HCT116 (cell line): ENCODE measurements at regions not wholly inside any gene's neighbourhood (a gene's known extent, or its start where the extent isn't known, plus 50 kb on each side); places are given as distances from the start of the nearest gene placed in this dataset.

Source experiments
- ATAC-seq: fragments of 200-7000 bp; cut with Tn5 transposase; 2 replicates; pipeline ENCODE4 v1.9.1; 2020; ENCODE audit warnings: mild to moderate bottlenecking, moderate library complexity
- BruUV-seq: library from RNA; stranded (reverse); fragments of 400-500 nt; replicated peaks from 2 replicates; lab custom pipeline; 2021; lab: Mats Ljungman, UMichigan
- CTCF ChIA-PET: fragments of 300-600 bp; sonication (Branson Sonifier 250); formaldehyde crosslinking; loops from one replicate; lab custom pipeline; 2021; ENCODE audit warnings: antibody characterized with exemption; lab: Charles Lee
- POLR2A ChIA-PET: fragments of 300-600, 350-600 bp; sonication (Branson Sonifier 250); formaldehyde crosslinking; loops from one replicate; lab custom pipeline; 2021; ENCODE audit warnings: antibody characterized with exemption; lab: Charles Lee
- RAD21 ChIA-PET, 2 experiments: fragments of 300-600 bp; sonication (Branson Sonifier 250); formaldehyde crosslinking; loops; one replicate each; lab custom pipeline; 2023; ENCODE audit warnings: low total read pairs in 2 of 2; ENCODE audit not compliant: uncharacterized antibody in 2 of 2, unreplicated experiment in 2 of 2, low non-redundant PET in 1 of 2; lab: Charles Lee
- DNase-seq: peaks from one replicate; pipeline ENCODE4 v3.0.0-alpha.2; 2010; ENCODE audit warnings: low read depth, low spot score
- H2AFZ ChIP-seq: fragments of 200-600 bp; shearing (Covaris generic), sonication (generic); 2 replicates; pipeline ENCODE4 v1.6.1; 2017; ENCODE audit warnings: low read depth, mixed run types, mixed read lengths, antibody characterized with exemption, low read length; ENCODE audit not compliant: poor library complexity, severe bottlenecking
- H3K27ac ChIP-seq: 2 replicates; pipeline ENCODE4 v1.5.1; 2012; ENCODE audit warnings: low read depth, low read length
- H3K27me3 ChIP-seq: fragments of 200-600 bp; sonication (generic); 2 replicates; pipeline ENCODE4 v1.6.1; 2016; ENCODE audit warnings: mixed run types, low read length, mixed read lengths; ENCODE audit not compliant: insufficient read depth
- H3K36me3 ChIP-seq, 2 experiments: fragments of 200-500 bp in 1 of 2; fragments of 200-600 bp in 1 of 2; sonication (Bioruptor generic) in 1 of 2; sonication (generic) in 1 of 2; 2 replicates each; pipeline versions ENCODE4 v1.5.1 to v1.6.1; 2014 to 2016; ENCODE audit warnings: low read length in 2 of 2, inconsistent platforms in 1 of 2, mixed read lengths in 1 of 2, mixed run types in 1 of 2; ENCODE audit not compliant: insufficient read depth in 2 of 2, control insufficient read depth in 1 of 2
- H3K4me1 ChIP-seq, 2 experiments: fragments of 200-600 bp in 1 of 2; sonication (generic) in 1 of 2; 2 replicates each; pipeline versions ENCODE4 v1.5.1 to v1.6.1; 2012 to 2017; ENCODE audit warnings: low read length in 2 of 2, inconsistent platforms in 1 of 2, mild to moderate bottlenecking in 1 of 2, mixed read lengths in 1 of 2, mixed run types in 1 of 2, moderate library complexity in 1 of 2; ENCODE audit not compliant: insufficient read depth in 2 of 2, control insufficient read depth in 1 of 2
- H3K4me2 ChIP-seq: fragments of 200-600 bp; sonication (generic); 2 replicates; pipeline ENCODE4 v1.6.1; 2017; ENCODE audit warnings: mixed run types, low read length, mixed read lengths
- H3K4me3 ChIP-seq, 2 experiments: fragments of 200-600 bp in 1 of 2; sonication (generic) in 1 of 2; replicated peaks in 1 of 2; 2 replicates each; pipeline ENCODE4 v1.5.1; 2011 to 2016; ENCODE audit warnings: low read length in 2 of 2, control low read depth in 1 of 2, low read depth in 1 of 2, mild to moderate bottlenecking in 1 of 2, mixed read lengths in 1 of 2, mixed run types in 1 of 2
- H3K79me2 ChIP-seq: fragments of 200-600 bp; sonication (generic); 2 replicates; pipeline ENCODE4 v1.6.1; 2017; ENCODE audit warnings: mild to moderate bottlenecking, mixed run types, low read length, moderate library complexity, mixed read lengths; ENCODE audit not compliant: insufficient read depth
- H3K9ac ChIP-seq: fragments of 200-600 bp; sonication (generic); 2 replicates; pipeline ENCODE4 v1.6.1; 2016; ENCODE audit warnings: low read length, mixed read lengths
- H3K9me2 ChIP-seq: fragments of 200-600 bp; sonication (generic), shearing (Covaris generic); 2 replicates; pipeline ENCODE4 v1.6.1; 2017; ENCODE audit warnings: mixed run types, mild to moderate bottlenecking, moderate library complexity; ENCODE audit not compliant: insufficient read depth
- H3K9me3 ChIP-seq, 2 experiments: fragments of 200-500 bp in 1 of 2; fragments of 200-600 bp in 1 of 2; sonication (Bioruptor generic) in 1 of 2; sonication (generic) in 1 of 2; 2 replicates each; pipeline ENCODE4 v1.6.1; 2014 to 2017; ENCODE audit warnings: low read length in 2 of 2, mixed read lengths in 2 of 2, inconsistent platforms in 1 of 2, low read depth in 1 of 2, mild to moderate bottlenecking in 1 of 2, mixed run types in 1 of 2, moderate library complexity in 1 of 2; ENCODE audit not compliant: control insufficient read depth in 1 of 2, insufficient read depth in 1 of 2
- H4K20me1 ChIP-seq: fragments of 200-600 bp; sonication (generic), shearing (Covaris generic); 2 replicates; pipeline ENCODE4 v1.6.1; 2017; ENCODE audit warnings: mixed run types, mild to moderate bottlenecking, moderate library complexity; ENCODE audit not compliant: insufficient read depth
- CEBPB ChIP-seq: IDR thresholded peaks from 2 replicates; pipeline ENCODE4 v1.6.1; 2012; ENCODE audit warnings: low read depth
- ELF1 ChIP-seq: IDR thresholded peaks from 2 replicates; pipeline ENCODE4 v1.6.1; 2012; ENCODE audit warnings: low read depth, borderline replicate concordance
- EZH2 ChIP-seq: fragments of 200-600 bp; sonication (generic); IDR thresholded peaks from 2 replicates; pipeline ENCODE4 v1.6.1; 2017; ENCODE audit warnings: antibody characterized with exemption, mixed run types
- EZH2phosphoT487 ChIP-seq: fragments of 200-600 bp; IDR thresholded peaks from 2 replicates; pipeline ENCODE4 v1.6.1; 2018; ENCODE audit warnings: antibody characterized with exemption, borderline replicate concordance
- FOSL1 ChIP-seq: IDR thresholded peaks from 2 replicates; pipeline ENCODE4 v1.6.1; 2012; ENCODE audit warnings: low read depth
- JUND ChIP-seq: IDR thresholded peaks from 2 replicates; pipeline ENCODE4 v1.6.1; 2012
- POLR2AphosphoS5 ChIP-seq: IDR thresholded peaks from 2 replicates; pipeline ENCODE4 v1.6.1; 2011; ENCODE audit warnings: mild to moderate bottlenecking, low read depth, low read length, moderate library complexity
- SP1 ChIP-seq: IDR thresholded peaks from 2 replicates; pipeline ENCODE4 v1.6.1; 2012; ENCODE audit warnings: low read depth
- SRF ChIP-seq: IDR thresholded peaks from 2 replicates; pipeline ENCODE4 v1.6.1; 2012; ENCODE audit warnings: low read depth
- TCF7L2 ChIP-seq: IDR thresholded peaks from 2 replicates; pipeline ENCODE4 v1.7.0; 2011; ENCODE audit warnings: borderline replicate concordance, inconsistent platforms; ENCODE audit not compliant: insufficient read depth, insufficient read length; ENCODE audit errors: extremely low read depth
- ZBTB33 ChIP-seq: IDR thresholded peaks from 2 replicates; pipeline ENCODE4 v1.6.1; 2011; ENCODE audit warnings: mild to moderate bottlenecking, low read length, moderate library complexity; ENCODE audit not compliant: insufficient replicate concordance; ENCODE audit errors: extremely low read depth
- ZFX ChIP-seq: fragments of 450-650 bp; IDR thresholded peaks from 2 replicates; pipeline ENCODE4 v1.6.1; 2017
- ZNF274 ChIP-seq: fragments of 200-500 bp; sonication (Bioruptor generic); IDR thresholded peaks from 2 replicates; pipeline ENCODE4 v1.6.1; 2014; ENCODE audit warnings: mild to moderate bottlenecking, low read depth, low read length, inconsistent platforms
- intact Hi-C: fragments of 100-400 bp; cut with micrococcal nuclease; formaldehyde crosslinking; loops from 2 replicates; pipeline ENCODE4 v1.10.0; 2022
- TF ChIP-seq, protein P1 (sequence below), 3 experiments: fragments of 200-600 bp in 1 of 3; sonication (generic) in 1 of 3; IDR thresholded peaks in 2 of 3; conservative IDR thresholded peaks in 1 of 3; 2 replicates each; pipeline ENCODE4 v1.5.1; 2012 to 2017; ENCODE audit warnings: low read depth in 2 of 3, low read length in 2 of 3, antibody characterized with exemption in 1 of 3, borderline replicate concordance in 1 of 3, control low read depth in 1 of 3, mild to moderate bottlenecking in 1 of 3, mixed read lengths in 1 of 3, mixed run types in 1 of 3, moderate library complexity in 1 of 3; ENCODE audit not compliant: insufficient read depth in 1 of 3
- TF ChIP-seq, protein P2 (sequence below): IDR thresholded peaks from 2 replicates; pipeline ENCODE4 v1.6.1; 2012

- Histone ChIP-seq H3K4me2 (no peak overlapping the region), H3K9ac (no peak overlapping the region), H3K4me1 (no peaks in the 10 kb centered on the region), H4K20me1 (no peaks in the 10 kb centered on the region), H2AFZ (no peak overlapping the region), H3K79me2 (no peaks in the 10 kb centered on the region), H3K4me3 (no peak overlapping the region), H3K27me3 (no peaks in the 10 kb centered on the region), H3K9me2 (no peaks in the 10 kb centered on the region), H3K27ac (no peak overlapping the region), H3K36me3 (no peaks in the 10 kb centered on the region), H3K9me3 (no peaks in the 10 kb centered on the region)
- TF ChIP-seq EZH2: no peak
- TF ChIP-seq TCF7L2: no peak
- TF ChIP-seq JUND: no peak
- intact Hi-C loops: no loop called here
- no TSS peak for BruUV-seq
- ChIA-PET CTCF (no interaction called here), RAD21 (no interaction called here), POLR2A (no interaction called here)
- DNase-seq: no peak
- ATAC-seq: no peak
Observed at GRCh38 chr1:214793708-214794107, 190.7 kb downstream of the CENPF start.

GRCh38 chr1:214801191-214801590 is 198.2 kb downstream of the CENPF start:
- no peaks in the 10 kb centered on the region for H3K27me3 ChIP-seq
- TF ChIP-seq EZH2 (no peak), ZNF274 (no peak), CEBPB (no peak), ELF1 (no peak), ZFX (no peak), EZH2phosphoT487 (no peak), TCF7L2 (no peak), JUND (no peak), SRF (no peak), POLR2AphosphoS5 (no peak), FOSL1 (no peak), ZBTB33 (no peak), SP1 (no peak)
- TF ChIP-seq, protein P1, sequence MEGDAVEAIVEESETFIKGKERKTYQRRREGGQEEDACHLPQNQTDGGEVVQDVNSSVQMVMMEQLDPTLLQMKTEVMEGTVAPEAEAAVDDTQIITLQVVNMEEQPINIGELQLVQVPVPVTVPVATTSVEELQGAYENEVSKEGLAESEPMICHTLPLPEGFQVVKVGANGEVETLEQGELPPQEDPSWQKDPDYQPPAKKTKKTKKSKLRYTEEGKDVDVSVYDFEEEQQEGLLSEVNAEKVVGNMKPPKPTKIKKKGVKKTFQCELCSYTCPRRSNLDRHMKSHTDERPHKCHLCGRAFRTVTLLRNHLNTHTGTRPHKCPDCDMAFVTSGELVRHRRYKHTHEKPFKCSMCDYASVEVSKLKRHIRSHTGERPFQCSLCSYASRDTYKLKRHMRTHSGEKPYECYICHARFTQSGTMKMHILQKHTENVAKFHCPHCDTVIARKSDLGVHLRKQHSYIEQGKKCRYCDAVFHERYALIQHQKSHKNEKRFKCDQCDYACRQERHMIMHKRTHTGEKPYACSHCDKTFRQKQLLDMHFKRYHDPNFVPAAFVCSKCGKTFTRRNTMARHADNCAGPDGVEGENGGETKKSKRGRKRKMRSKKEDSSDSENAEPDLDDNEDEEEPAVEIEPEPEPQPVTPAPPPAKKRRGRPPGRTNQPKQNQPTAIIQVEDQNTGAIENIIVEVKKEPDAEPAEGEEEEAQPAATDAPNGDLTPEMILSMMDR (IDR thresholded peaks at IDR 0.05 in 2 of 3, conservative IDR thresholded peaks at IDR 0.05 in 1 of 3; ENCODE audit: borderline replicate concordance in 1 of 3, insufficient read depth in 1 of 3, low read depth in 2 of 3, low read length in 2 of 3): no peak
- TF ChIP-seq, protein P2, sequence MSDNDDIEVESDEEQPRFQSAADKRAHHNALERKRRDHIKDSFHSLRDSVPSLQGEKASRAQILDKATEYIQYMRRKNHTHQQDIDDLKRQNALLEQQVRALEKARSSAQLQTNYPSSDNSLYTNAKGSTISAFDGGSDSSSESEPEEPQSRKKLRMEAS: no peak
- TF ChIP-seq, all 23 proteins: peak for 0
- intact Hi-C loops: no loop called here
- Histone ChIP-seq H3K27ac (no peak overlapping the region), H4K20me1 (no peaks in the 10 kb centered on the region), H3K79me2 (no peaks in the 10 kb centered on the region), H3K9ac (no peak overlapping the region), H3K4me1 (no peaks in the 10 kb centered on the region), H3K9me3 (peaks cover 0 to 4% of the 10 kb centered on the region in 2 experiments; a peak in 1 of 4 replicates), H3K4me2 (no peak overlapping the region), H3K36me3 (no peaks in the 10 kb centered on the region), H3K4me3 (no peak overlapping the region), H3K9me2 (no peaks in the 10 kb centered on the region), H2AFZ (no peak overlapping the region)
- RAD21 ChIA-PET: no interaction called here
- POLR2A ChIA-PET: no interaction called here
- CTCF ChIA-PET: interaction anchor here (0.6 kb wide), 1 partner anchor 22 kb away, joined by 4 read pairs; no protein-coding TSS in a partner anchor
- no peak for DNase-seq
- ATAC-seq: no peak
- no TSS peak for BruUV-seq
